ENCODE measurements at regions not wholly inside any gene's neighbourhood (a gene's known extent, or its start where the extent isn't known, plus 50 kb on each side); places are given as distances from the start of the nearest gene placed in this dataset.
"Not testable (repeated sequence)": the region's sequence is repeated elsewhere in the genome, so short reads cannot be mapped to it uniquely, and the experiment has no call there.

- Mint-ChIP-seq H3K4me3 (no peak overlapping the region), H3K4me1 (no peaks in the 10 kb centered on the region), H3K36me3 (ENCODE audit: low read depth) (no peaks in the 10 kb centered on the region), H3K27ac (no peak overlapping the region), H3K27me3 (peaks cover 5% of the 10 kb centered on the region), H3K9me3 (no peaks in the 10 kb centered on the region)
- no peak for ATAC-seq
- no peak for DNase-seq
Measured at GRCh38 chr13:21882766-21883165, 211.9 kb downstream of the FGF9 start.

- no peaks in the 10 kb centered on the region for H3K36me3 Mint-ChIP-seq (ENCODE audit: low read depth)
- peaks cover 5% of the 10 kb centered on the region for H3K27me3 Mint-ChIP-seq
- DNase-seq (no peak), ATAC-seq (no peak)
- H3K9me3 Mint-ChIP-seq: no peaks in the 10 kb centered on the region
- no peak overlapping the region for H3K27ac Mint-ChIP-seq
- H3K4me3 Mint-ChIP-seq: no peak overlapping the region
- no peaks in the 10 kb centered on the region for H3K4me1 Mint-ChIP-seq
Measured at GRCh38 chr13:21883713-21884112, 212.8 kb downstream of the FGF9 start.

- Mint-ChIP-seq H3K4me3 (no peak overlapping the region), H3K27me3 (peaks cover 5% of the 10 kb centered on the region), H3K9me3 (no peaks in the 10 kb centered on the region), H3K36me3 (ENCODE audit: low read depth) (no peaks in the 10 kb centered on the region), H3K4me1 (no peaks in the 10 kb centered on the region), H3K27ac (no peak overlapping the region)
- DNase-seq (no peak), ATAC-seq (no peak)
Measured at GRCh38 chr13:21884299-21884909, 213.5 kb downstream of the FGF9 start.

GRCh38 chr13:21884965-21885567, 214.2 kb downstream of the FGF9 start:
- Mint-ChIP-seq H3K4me3 (no peak overlapping the region), H3K36me3 (ENCODE audit: low read depth) (no peaks in the 10 kb centered on the region), H3K27ac (no peak overlapping the region), H3K9me3 (no peaks in the 10 kb centered on the region), H3K4me1 (no peaks in the 10 kb centered on the region), H3K27me3 (peaks cover 5% of the 10 kb centered on the region)
- ATAC-seq: no peak
- DNase-seq: no peak

- H3K36me3 Mint-ChIP-seq (ENCODE audit: low read depth): no peaks in the 10 kb centered on the region
- no peak overlapping the region for H3K4me3 Mint-ChIP-seq
- peaks cover 5% of the 10 kb centered on the region for H3K27me3 Mint-ChIP-seq
- no peak for ATAC-seq
- no peaks in the 10 kb centered on the region for H3K9me3 Mint-ChIP-seq
- DNase-seq: no peak
- no peaks in the 10 kb centered on the region for H3K4me1 Mint-ChIP-seq
- H3K27ac Mint-ChIP-seq: no peak overlapping the region
Measured at GRCh38 chr13:21885714-21886224, 214.9 kb downstream of the FGF9 start.

- H3K27ac Mint-ChIP-seq: no peak overlapping the region
- H3K27me3 Mint-ChIP-seq: peaks cover 5% of the 10 kb centered on the region
- H3K4me3 Mint-ChIP-seq: no peak overlapping the region
- H3K4me1 Mint-ChIP-seq: no peaks in the 10 kb centered on the region
- no peak for DNase-seq
- H3K9me3 Mint-ChIP-seq: no peaks in the 10 kb centered on the region
- no peak for ATAC-seq
- H3K36me3 Mint-ChIP-seq (ENCODE audit: low read depth): no peaks in the 10 kb centered on the region
Measured at GRCh38 chr13:21889651-21890050, 218.8 kb downstream of the FGF9 start.

- not testable (repeated sequence) for DNase-seq; ATAC-seq; H3K4me1 Mint-ChIP-seq; H3K9me3 Mint-ChIP-seq; H3K27me3 Mint-ChIP-seq; H3K27ac Mint-ChIP-seq; H3K4me3 Mint-ChIP-seq; H3K36me3 Mint-ChIP-seq (ENCODE audit: low read depth)
Measured at GRCh38 chr13:21890220-21890619, 219.3 kb downstream of the FGF9 start.

GRCh38 chr13:21894091-21894490, 223.2 kb downstream of the FGF9 start:
- Mint-ChIP-seq H3K27me3 (no peaks in the 10 kb centered on the region), H3K4me3 (no peak overlapping the region), H3K36me3 (ENCODE audit: low read depth) (no peaks in the 10 kb centered on the region), H3K4me1 (peaks cover 3% of the 10 kb centered on the region), H3K27ac (no peak overlapping the region), H3K9me3 (no peaks in the 10 kb centered on the region)
- ATAC-seq (no peak), DNase-seq (no peak)

GRCh38 chr13:21894703-21895699, 224.1 kb downstream of the FGF9 start:
- DNase-seq (no peak), ATAC-seq (no peak)
- Mint-ChIP-seq H3K27me3 (no peaks in the 10 kb centered on the region), H3K27ac (no peak overlapping the region), H3K36me3 (ENCODE audit: low read depth) (no peaks in the 10 kb centered on the region), H3K4me3 (no peak overlapping the region), H3K4me1 (peaks cover 3% of the 10 kb centered on the region), H3K9me3 (no peaks in the 10 kb centered on the region)

GRCh38 chr13:21895779-21896178, 224.9 kb downstream of the FGF9 start:
- Mint-ChIP-seq H3K36me3 (ENCODE audit: low read depth) (no peaks in the 10 kb centered on the region), H3K27ac (no peak overlapping the region), H3K4me1 (peaks cover 3% of the 10 kb centered on the region), H3K4me3 (no peak overlapping the region), H3K9me3 (no peaks in the 10 kb centered on the region), H3K27me3 (no peaks in the 10 kb centered on the region)
- ATAC-seq (no peak), DNase-seq (no peak)

GRCh38 chr13:21897161-21897560, 226.3 kb downstream of the FGF9 start:
- H3K9me3 Mint-ChIP-seq: no peaks in the 10 kb centered on the region
- H3K36me3 Mint-ChIP-seq (ENCODE audit: low read depth): no peaks in the 10 kb centered on the region
- no peak overlapping the region for H3K27ac Mint-ChIP-seq
- H3K4me3 Mint-ChIP-seq: no peak overlapping the region
- ATAC-seq: no peak
- H3K4me1 Mint-ChIP-seq: peaks cover 3% of the 10 kb centered on the region
- no peak for DNase-seq
- no peaks in the 10 kb centered on the region for H3K27me3 Mint-ChIP-seq

GRCh38 chr13:21898459-21898858, 227.6 kb downstream of the FGF9 start:
- no peaks in the 10 kb centered on the region for H3K9me3 Mint-ChIP-seq
- no peaks in the 10 kb centered on the region for H3K36me3 Mint-ChIP-seq (ENCODE audit: low read depth)
- H3K27me3 Mint-ChIP-seq: no peaks in the 10 kb centered on the region
- no peak for DNase-seq
- H3K27ac Mint-ChIP-seq: no peak overlapping the region
- H3K4me1 Mint-ChIP-seq: peaks cover 3% of the 10 kb centered on the region
- no peak for ATAC-seq
- no peak overlapping the region for H3K4me3 Mint-ChIP-seq

- Mint-ChIP-seq H3K4me3 (no peak overlapping the region), H3K9me3 (no peaks in the 10 kb centered on the region), H3K27me3 (no peaks in the 10 kb centered on the region), H3K36me3 (ENCODE audit: low read depth) (no peaks in the 10 kb centered on the region), H3K27ac (no peak overlapping the region), H3K4me1 (peaks cover 3% of the 10 kb centered on the region)
- DNase-seq (no peak), ATAC-seq (no peak)
Measured at GRCh38 chr13:21898945-21899344, 228.1 kb downstream of the FGF9 start.

GRCh38 chr13:21901336-21901735, 230.5 kb downstream of the FGF9 start:
- H3K27ac Mint-ChIP-seq: no peak overlapping the region
- ATAC-seq: no peak

More at GRCh38 chr13:21901336-21901735, 230.5 kb downstream of the FGF9 start:
- no peaks in the 10 kb centered on the region for H3K9me3 Mint-ChIP-seq
- DNase-seq: no peak
- H3K4me1 Mint-ChIP-seq: no peaks in the 10 kb centered on the region
- H3K4me3 Mint-ChIP-seq: no peak overlapping the region
- H3K27me3 Mint-ChIP-seq: no peaks in the 10 kb centered on the region
- no peaks in the 10 kb centered on the region for H3K36me3 Mint-ChIP-seq (ENCODE audit: low read depth)

All from activated naive CD8-positive, alpha-beta T cell treated with anti-CD3 and anti-CD28 coated beads, Interleukin-2, amount 50 U/mL, for 24 hours (primary cell).